ENCODE measurements at regions not wholly inside any gene's neighbourhood (a gene's known extent, or its start where the extent isn't known, plus 50 kb on each side); places are given as distances from the start of the nearest gene placed in this dataset.

DNA sequence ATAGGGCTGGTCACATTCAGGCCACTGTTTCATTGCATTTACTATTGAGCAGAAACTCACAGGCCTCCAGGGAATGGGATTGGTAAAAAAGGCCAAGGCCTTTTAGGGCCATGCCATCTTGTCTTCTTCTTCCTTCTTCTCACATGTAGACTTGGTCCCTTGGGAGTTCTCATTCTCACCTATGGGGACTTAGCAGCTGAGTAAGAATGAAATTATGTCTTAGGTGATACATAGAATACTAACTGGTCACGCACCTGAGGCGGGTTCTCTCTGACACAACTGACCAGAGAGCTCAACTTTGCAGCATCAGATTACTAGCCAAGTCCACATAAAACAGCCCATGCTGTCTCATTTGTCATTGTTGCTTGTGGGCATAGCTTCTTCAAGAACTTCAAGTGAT is 641.8 kb downstream of the EFNA5 start (continued):
- TF ChIP-seq, protein P1, sequence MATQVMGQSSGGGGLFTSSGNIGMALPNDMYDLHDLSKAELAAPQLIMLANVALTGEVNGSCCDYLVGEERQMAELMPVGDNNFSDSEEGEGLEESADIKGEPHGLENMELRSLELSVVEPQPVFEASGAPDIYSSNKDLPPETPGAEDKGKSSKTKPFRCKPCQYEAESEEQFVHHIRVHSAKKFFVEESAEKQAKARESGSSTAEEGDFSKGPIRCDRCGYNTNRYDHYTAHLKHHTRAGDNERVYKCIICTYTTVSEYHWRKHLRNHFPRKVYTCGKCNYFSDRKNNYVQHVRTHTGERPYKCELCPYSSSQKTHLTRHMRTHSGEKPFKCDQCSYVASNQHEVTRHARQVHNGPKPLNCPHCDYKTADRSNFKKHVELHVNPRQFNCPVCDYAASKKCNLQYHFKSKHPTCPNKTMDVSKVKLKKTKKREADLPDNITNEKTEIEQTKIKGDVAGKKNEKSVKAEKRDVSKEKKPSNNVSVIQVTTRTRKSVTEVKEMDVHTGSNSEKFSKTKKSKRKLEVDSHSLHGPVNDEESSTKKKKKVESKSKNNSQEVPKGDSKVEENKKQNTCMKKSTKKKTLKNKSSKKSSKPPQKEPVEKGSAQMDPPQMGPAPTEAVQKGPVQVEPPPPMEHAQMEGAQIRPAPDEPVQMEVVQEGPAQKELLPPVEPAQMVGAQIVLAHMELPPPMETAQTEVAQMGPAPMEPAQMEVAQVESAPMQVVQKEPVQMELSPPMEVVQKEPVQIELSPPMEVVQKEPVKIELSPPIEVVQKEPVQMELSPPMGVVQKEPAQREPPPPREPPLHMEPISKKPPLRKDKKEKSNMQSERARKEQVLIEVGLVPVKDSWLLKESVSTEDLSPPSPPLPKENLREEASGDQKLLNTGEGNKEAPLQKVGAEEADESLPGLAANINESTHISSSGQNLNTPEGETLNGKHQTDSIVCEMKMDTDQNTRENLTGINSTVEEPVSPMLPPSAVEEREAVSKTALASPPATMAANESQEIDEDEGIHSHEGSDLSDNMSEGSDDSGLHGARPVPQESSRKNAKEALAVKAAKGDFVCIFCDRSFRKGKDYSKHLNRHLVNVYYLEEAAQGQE (IDR thresholded peaks at IDR 0.05; ENCODE audit: low read depth, low read length), result no peak

DNA sequence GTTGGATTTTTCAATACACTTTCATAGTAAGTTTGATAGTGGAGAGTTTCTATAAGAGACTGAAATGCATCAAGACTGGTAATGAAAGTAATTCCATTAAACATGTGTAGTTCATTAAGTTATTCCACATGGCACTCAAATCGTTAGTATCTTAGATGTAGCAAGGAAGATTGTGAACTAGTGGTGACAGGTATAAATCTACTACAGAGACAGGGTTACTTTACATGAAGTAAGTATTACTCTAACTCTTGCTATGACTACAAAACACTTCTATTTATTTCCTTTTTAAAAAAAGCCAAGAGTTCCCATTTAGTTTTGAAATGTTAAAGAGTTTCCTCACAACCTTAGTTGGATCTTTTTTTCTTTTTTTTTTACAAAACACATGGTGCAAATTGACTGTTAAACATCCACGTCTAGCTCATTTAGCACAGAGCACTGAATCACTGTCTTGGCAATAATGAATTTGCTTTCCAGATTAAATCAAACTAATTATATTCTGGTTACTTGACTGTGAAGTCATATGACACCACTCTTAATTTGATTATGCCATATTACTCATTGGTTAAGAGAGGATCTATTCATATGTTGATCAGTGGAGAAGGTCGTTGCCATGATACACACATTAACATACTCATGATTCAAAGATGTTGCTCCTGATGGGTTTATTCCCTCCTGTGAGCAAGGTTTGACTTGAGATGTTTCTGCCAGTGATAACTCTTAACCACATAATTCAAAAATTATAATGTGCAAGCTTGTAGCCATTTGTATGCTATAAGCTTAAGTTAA is 644.8 kb downstream of the EFNA5 start:
- CTCF ChIA-PET, result interaction anchor here (1.7 kb wide), 1 partner anchor 14 kb away, joined by 3 read pairs; no protein-coding TSS in a partner anchor
- no peaks in the 10 kb centered on the region for H4K20me1 ChIP-seq (ENCODE audit: insufficient read depth)
- no peaks in the 10 kb centered on the region for H3K36me3 ChIP-seq (replicated peaks in 1 of 2; ENCODE audit: control insufficient read depth in 1 of 2, insufficient read depth in 2 of 2, low read length in 1 of 2)
- no peak overlapping the region for H2AFZ ChIP-seq (ENCODE audit: low read depth)
- POLR2A ChIA-PET, result no interaction called here
- DNase-seq, result no peak
- no peaks in the 10 kb centered on the region for H3F3A ChIP-seq (replicated peaks; ENCODE audit: insufficient read depth)
- no peak overlapping the region for H3K27ac ChIP-seq (ENCODE audit: low read depth in 2 of 2, low read length in 1 of 2)
- peak in 1 of 2 experiments; percentile 15; a peak in 1 of 4 replicates for TF ChIP-seq EP300 (IDR thresholded peaks at IDR 0.05; ENCODE audit: borderline replicate concordance in 1 of 2, low read depth in 1 of 2, low read length in 1 of 2)
- TF ChIP-seq, protein P2, sequence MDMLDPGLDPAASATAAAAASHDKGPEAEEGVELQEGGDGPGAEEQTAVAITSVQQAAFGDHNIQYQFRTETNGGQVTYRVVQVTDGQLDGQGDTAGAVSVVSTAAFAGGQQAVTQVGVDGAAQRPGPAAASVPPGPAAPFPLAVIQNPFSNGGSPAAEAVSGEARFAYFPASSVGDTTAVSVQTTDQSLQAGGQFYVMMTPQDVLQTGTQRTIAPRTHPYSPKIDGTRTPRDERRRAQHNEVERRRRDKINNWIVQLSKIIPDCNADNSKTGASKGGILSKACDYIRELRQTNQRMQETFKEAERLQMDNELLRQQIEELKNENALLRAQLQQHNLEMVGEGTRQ (IDR thresholded peaks at IDR 0.05; ENCODE audit: borderline replicate concordance, low read depth, low read length), result no peak
- TF ChIP-seq GATA2 (CRISPR knock-in tag; IDR thresholded peaks at IDR 0.05), result peak; percentile 40; the same call in 1 of the 2 replicates
- H3K27me3 ChIP-seq (ENCODE audit: insufficient read depth), result no peaks in the 10 kb centered on the region
- H3K9ac ChIP-seq, result no peak overlapping the region
- H3K4me3 ChIP-seq (ENCODE audit: low read depth in 2 of 2, low read length in 1 of 2), result no peak overlapping the region
- H3K4me2 ChIP-seq, result no peak overlapping the region
- H3K79me2 ChIP-seq (ENCODE audit: insufficient read depth), result no peaks in the 10 kb centered on the region
- no peaks in the 10 kb centered on the region for H3K9me3 ChIP-seq
- no peaks in the 10 kb centered on the region for H3K9me2 ChIP-seq
- H3K4me1 ChIP-seq (ENCODE audit: control insufficient read depth in 1 of 2, insufficient read depth in 2 of 2, low read depth in 1 of 2, low read length in 1 of 2), result no peaks in the 10 kb centered on the region; a peak in 1 of 4 replicates
- 41% methylated on average over 3 of the region's 3 CpGs for WGBS (ENCODE audit: low lambda C conversion rate)

DNA sequence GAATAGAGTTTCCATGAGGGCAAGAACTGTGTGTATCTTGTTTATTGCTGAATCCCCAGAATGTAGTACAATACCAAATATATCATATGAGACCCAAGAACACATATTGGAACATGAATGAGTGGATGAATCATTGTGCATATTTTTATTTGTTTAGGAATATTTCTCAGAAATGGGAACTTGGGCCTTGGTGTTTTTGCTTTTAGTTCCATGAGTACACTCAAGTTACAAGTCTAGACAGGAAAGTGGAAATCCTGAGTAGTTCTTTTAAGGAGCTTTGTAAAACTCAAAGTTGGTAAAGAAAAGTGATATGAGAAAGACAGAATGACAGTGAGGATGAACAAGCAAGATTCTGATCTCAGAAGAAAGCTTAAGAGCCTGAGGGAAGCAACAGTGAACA is 647.0 kb downstream of the EFNA5 start:
- Histone ChIP-seq H4K20me1 (ENCODE audit: insufficient read depth) (no peaks in the 10 kb centered on the region), H3K4me1 (ENCODE audit: control insufficient read depth in 1 of 2, insufficient read depth in 2 of 2, low read depth in 1 of 2, low read length in 1 of 2) (no peaks in the 10 kb centered on the region; a peak in 1 of 4 replicates), H3K9me2 (peaks cover 4% of the 10 kb centered on the region; the same call in 1 of the 2 replicates), H3K27me3 (ENCODE audit: insufficient read depth) (no peaks in the 10 kb centered on the region), H3K79me2 (ENCODE audit: insufficient read depth) (no peaks in the 10 kb centered on the region), H3K4me3 (ENCODE audit: low read depth in 2 of 2, low read length in 1 of 2) (no peak overlapping the region), H3F3A (replicated peaks; ENCODE audit: insufficient read depth) (no peaks in the 10 kb centered on the region), H3K36me3 (replicated peaks in 1 of 2; ENCODE audit: control insufficient read depth in 1 of 2, insufficient read depth in 2 of 2, low read length in 1 of 2) (no peaks in the 10 kb centered on the region), H2AFZ (ENCODE audit: low read depth) (no peak overlapping the region), H3K4me2 (no peak overlapping the region), H3K9ac (no peak overlapping the region), H3K9me3 (no peaks in the 10 kb centered on the region), H3K27ac (ENCODE audit: low read depth in 2 of 2, low read length in 1 of 2) (no peak overlapping the region)
- CTCF ChIA-PET, result no interaction called here
- POLR2A ChIA-PET, result no interaction called here
- DNase-seq, result no peak
- TF ChIP-seq JUND (IDR thresholded peaks at IDR 0.05), result no peak
- TF ChIP-seq, protein P3, sequence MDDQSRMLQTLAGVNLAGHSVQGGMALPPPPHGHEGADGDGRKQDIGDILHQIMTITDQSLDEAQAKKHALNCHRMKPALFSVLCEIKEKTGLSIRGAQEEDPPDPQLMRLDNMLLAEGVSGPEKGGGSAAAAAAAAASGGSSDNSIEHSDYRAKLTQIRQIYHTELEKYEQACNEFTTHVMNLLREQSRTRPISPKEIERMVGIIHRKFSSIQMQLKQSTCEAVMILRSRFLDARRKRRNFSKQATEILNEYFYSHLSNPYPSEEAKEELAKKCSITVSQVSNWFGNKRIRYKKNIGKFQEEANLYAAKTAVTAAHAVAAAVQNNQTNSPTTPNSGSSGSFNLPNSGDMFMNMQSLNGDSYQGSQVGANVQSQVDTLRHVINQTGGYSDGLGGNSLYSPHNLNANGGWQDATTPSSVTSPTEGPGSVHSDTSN (IDR thresholded peaks at IDR 0.05), result no peak
- TF ChIP-seq, protein P2 (IDR thresholded peaks at IDR 0.05; ENCODE audit: borderline replicate concordance, low read depth, low read length), result no peak
- TF ChIP-seq, protein P4, sequence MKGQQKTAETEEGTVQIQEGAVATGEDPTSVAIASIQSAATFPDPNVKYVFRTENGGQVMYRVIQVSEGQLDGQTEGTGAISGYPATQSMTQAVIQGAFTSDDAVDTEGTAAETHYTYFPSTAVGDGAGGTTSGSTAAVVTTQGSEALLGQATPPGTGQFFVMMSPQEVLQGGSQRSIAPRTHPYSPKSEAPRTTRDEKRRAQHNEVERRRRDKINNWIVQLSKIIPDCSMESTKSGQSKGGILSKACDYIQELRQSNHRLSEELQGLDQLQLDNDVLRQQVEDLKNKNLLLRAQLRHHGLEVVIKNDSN (IDR thresholded peaks at IDR 0.05; ENCODE audit: borderline replicate concordance, low read depth), result no peak
- no peak for TF ChIP-seq ELF1 (IDR thresholded peaks at IDR 0.05)
- no peak for TF ChIP-seq SMC3 (IDR thresholded peaks at IDR 0.05; ENCODE audit: low read depth, low read length)
- TF ChIP-seq GABPA (IDR thresholded peaks at IDR 0.05; ENCODE audit: low read depth), result no peak
- no peak for TF ChIP-seq POLR2AphosphoS5 (IDR thresholded peaks at IDR 0.05; ENCODE audit: low read depth, low read length)
- no peak for TF ChIP-seq GATA2 (CRISPR knock-in tag; IDR thresholded peaks at IDR 0.05)
- TF ChIP-seq RCOR1 (IDR thresholded peaks at IDR 0.05; ENCODE audit: low read length), result no peak
- TF ChIP-seq CHD2 (IDR thresholded peaks at IDR 0.05; ENCODE audit: low read length, partially characterized antibody), result no peak
- TF ChIP-seq, protein P5, sequence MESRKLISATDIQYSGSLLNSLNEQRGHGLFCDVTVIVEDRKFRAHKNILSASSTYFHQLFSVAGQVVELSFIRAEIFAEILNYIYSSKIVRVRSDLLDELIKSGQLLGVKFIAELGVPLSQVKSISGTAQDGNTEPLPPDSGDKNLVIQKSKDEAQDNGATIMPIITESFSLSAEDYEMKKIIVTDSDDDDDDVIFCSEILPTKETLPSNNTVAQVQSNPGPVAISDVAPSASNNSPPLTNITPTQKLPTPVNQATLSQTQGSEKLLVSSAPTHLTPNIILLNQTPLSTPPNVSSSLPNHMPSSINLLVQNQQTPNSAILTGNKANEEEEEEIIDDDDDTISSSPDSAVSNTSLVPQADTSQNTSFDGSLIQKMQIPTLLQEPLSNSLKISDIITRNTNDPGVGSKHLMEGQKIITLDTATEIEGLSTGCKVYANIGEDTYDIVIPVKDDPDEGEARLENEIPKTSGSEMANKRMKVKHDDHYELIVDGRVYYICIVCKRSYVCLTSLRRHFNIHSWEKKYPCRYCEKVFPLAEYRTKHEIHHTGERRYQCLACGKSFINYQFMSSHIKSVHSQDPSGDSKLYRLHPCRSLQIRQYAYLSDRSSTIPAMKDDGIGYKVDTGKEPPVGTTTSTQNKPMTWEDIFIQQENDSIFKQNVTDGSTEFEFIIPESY (IDR thresholded peaks at IDR 0.05; ENCODE audit: borderline replicate concordance, low read depth), result no peak
- no peak for TF ChIP-seq FOSL2 (IDR thresholded peaks at IDR 0.05; ENCODE audit: borderline replicate concordance, low read depth)
